Astrocyte of the spinal cord (primary cell): ENCODE measurements at regions not wholly inside any gene's neighbourhood (a gene's known extent, or its start where the extent isn't known, plus 50 kb on each side); places are given as distances from the start of the nearest gene placed in this dataset.
A peak's percentile ranks its signal among the peaks of the same experiment; 100 is the strongest.
"Not testable (repeated sequence)": the region's sequence is repeated elsewhere in the genome, so short reads cannot be mapped to it uniquely, and the experiment has no call there.

ENCODE experiments used
- DNase-seq: peaks from one replicate; pipeline ENCODE4 v3.0.0; 2011; ENCODE audit warnings: low read depth, low spot score
- H3K4me3 ChIP-seq: 2 replicates; pipeline ENCODE4 v1.5.1; 2011; ENCODE audit warnings: low read depth, mild to moderate bottlenecking, low read length, moderate library complexity
- CTCF ChIP-seq: IDR thresholded peaks from 2 replicates; pipeline ENCODE4 v1.5.1; 2012; ENCODE audit warnings: low read depth, mild to moderate bottlenecking, low read length, inconsistent platforms
- in situ Hi-C: cut with HindIII; loops from 2 replicates; pipeline ENCODE4 v1.10.0; 2017; ENCODE audit warnings: low sequenced_read_pairs

GRCh38 chr11:103806130-103806895 is 230.1 kb upstream of the DDI1 start:
- no peak for TF ChIP-seq CTCF
- no peak overlapping the region for H3K4me3 ChIP-seq
- peak; percentile 92 for DNase-seq
- in situ Hi-C loops = no loop called here

- in situ Hi-C loops = no loop called here
- peak; percentile 54 for DNase-seq
- H3K4me3 ChIP-seq = no peak overlapping the region
- no peak for TF ChIP-seq CTCF
Observed at GRCh38 chr11:103807806-103808205, 228.6 kb upstream of the DDI1 start.

DNA sequence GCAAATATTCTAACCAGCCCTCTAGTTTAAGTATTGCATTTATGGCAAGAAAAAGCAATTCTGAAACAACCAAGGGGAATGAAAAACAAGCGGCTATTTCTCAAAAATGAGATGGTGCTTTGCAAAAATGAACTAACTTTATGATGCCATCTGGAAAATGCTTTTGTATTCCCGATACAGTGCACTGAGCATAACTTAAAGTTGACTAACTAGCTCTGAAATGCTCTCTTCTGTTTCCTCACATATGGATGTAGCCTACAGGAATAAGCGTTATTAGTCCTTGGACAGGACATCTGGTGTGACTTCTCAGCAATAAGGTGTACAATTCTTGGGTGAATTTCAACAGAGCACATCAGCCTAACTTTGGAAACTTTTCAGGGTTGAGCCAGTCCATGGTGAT is 228.2 kb upstream of the DDI1 start:
- H3K4me3 ChIP-seq = no peak overlapping the region
- DNase-seq = no peak
- no peak for TF ChIP-seq CTCF
- in situ Hi-C loops = no loop called here

DNA sequence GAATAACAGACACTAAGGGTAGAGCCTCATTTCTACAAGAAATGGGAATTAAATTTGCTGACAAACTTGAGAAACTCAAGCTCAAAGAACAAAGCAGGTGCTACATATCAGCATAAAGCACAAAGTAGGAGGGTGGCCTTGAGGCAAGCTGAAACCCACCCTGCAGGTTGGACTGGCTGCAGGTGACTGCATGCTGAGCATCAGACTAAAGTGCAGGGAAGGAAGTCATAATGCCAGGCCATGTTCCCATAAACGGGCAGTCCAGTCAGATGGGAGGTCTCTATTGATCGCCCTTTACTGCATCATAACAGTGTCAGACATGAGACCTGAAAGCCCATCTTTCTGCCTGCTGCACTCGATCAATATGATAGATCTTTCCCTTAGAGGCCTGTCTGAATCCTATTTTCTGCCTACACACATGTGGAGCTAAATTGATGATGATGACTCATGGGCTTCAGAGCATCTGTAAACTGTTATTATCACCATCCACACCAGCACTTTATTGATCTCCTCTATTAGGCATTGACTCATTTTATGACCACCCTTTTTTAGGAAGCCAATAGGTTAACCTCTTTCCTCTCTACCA is 224.5 kb upstream of the DDI1 start:
- H3K4me3 ChIP-seq = no peak overlapping the region
- DNase-seq = no peak
- no peak for TF ChIP-seq CTCF
- in situ Hi-C loops = no loop called here

DNA sequence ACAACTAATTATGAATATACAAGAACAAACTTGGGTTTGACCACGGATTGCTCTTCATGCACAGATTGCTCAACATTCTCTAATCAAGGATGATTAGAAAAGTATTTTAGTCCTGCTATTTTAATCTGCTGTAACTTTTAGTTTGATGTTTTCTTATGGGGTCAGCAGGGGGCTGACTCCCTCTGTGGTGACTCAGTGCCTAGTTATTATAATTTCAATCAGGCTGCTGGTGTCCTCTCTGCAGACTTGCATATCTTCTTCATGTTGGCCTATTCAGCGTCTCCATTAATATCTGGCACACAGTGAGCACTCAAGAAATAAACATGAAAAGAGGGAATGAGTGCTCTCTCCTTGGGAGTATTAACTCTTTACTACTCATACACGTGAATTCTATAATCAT is 223.8 kb upstream of the DDI1 start:
- no peak for TF ChIP-seq CTCF
- peak; percentile 60 for DNase-seq
- H3K4me3 ChIP-seq = no peak overlapping the region
- in situ Hi-C loops = no loop called here

DNA sequence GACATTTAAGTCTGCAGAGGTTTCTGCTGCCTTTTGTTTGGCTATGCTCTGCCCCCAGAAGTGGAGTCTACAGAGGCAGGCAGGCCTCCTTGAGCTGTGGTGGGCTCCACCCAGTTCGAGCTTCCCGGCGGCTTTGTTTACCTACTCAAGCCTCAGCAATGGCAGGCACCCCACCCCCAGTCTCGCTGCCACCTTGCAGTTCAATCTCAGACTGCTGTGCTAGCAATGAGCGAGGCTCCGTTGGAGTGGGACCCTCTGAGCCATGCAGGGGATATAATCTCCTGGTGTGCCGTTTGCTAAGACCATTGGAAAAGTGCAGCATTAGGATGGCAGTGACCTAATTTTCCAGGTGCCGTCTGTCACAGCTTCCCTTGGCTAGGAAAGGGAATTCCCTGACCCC is 216.1 kb upstream of the DDI1 start:
- H3K4me3 ChIP-seq, DNase-seq, in situ Hi-C loops: not testable (repeated sequence)

- DNase-seq = no peak
- no peak for TF ChIP-seq CTCF
- in situ Hi-C loops = no loop called here
- H3K4me3 ChIP-seq = no peak overlapping the region
Observed at GRCh38 chr11:103824116-103824515, 212.3 kb upstream of the DDI1 start.
